ENCODE measurements at regions not wholly inside any gene's neighbourhood (a gene's known extent, or its start where the extent isn't known, plus 50 kb on each side); places are given as distances from the start of the nearest gene placed in this dataset.

GRCh38 chr6:112450663-112451062 lies 103.5 kb downstream of the RFPL4B start:
- Histone ChIP-seq H3K9me3 (ENCODE audit: control insufficient read depth, low read length) (no peaks in the 10 kb centered on the region), H3K27me3 (ENCODE audit: control insufficient read depth, insufficient read depth, low read length) (no peaks in the 10 kb centered on the region), H3K36me3 (ENCODE audit: control insufficient read depth, insufficient read depth, low read length) (no peaks in the 10 kb centered on the region), H3K9ac (no peak overlapping the region), H3K27ac (no peak overlapping the region), H3K4me1 (no peaks in the 10 kb centered on the region), H3K79me2 (no peaks in the 10 kb centered on the region), H3K4me3 (ENCODE audit: low read depth, low read length) (no peak overlapping the region), H3K4me2 (ENCODE audit: low read length) (no peak overlapping the region), H2AFZ (no peak overlapping the region)
- TF ChIP-seq CTCF (IDR thresholded peaks at IDR 0.05) = no peak

GRCh38 chr6:112457886-112458285 lies 110.8 kb downstream of the RFPL4B start:
- no peak overlapping the region for H2AFZ ChIP-seq
- no peak for TF ChIP-seq CTCF (IDR thresholded peaks at IDR 0.05)
- no peak overlapping the region for H3K4me2 ChIP-seq (ENCODE audit: low read length)
- no peaks in the 10 kb centered on the region for H3K9me3 ChIP-seq (ENCODE audit: control insufficient read depth, low read length)
- no peaks in the 10 kb centered on the region for H3K27me3 ChIP-seq (ENCODE audit: control insufficient read depth, insufficient read depth, low read length)
- H3K79me2 ChIP-seq = no peaks in the 10 kb centered on the region
- H3K9ac ChIP-seq = no peak overlapping the region
- H3K4me3 ChIP-seq (ENCODE audit: low read depth, low read length) = no peak overlapping the region
- no peaks in the 10 kb centered on the region for H3K4me1 ChIP-seq
- H3K36me3 ChIP-seq (ENCODE audit: control insufficient read depth, insufficient read depth, low read length) = no peaks in the 10 kb centered on the region
- no peak overlapping the region for H3K27ac ChIP-seq

- Histone ChIP-seq H3K4me3 (ENCODE audit: low read depth, low read length) (no peak overlapping the region), H3K79me2 (no peaks in the 10 kb centered on the region), H3K4me1 (no peaks in the 10 kb centered on the region), H3K36me3 (ENCODE audit: control insufficient read depth, insufficient read depth, low read length) (no peaks in the 10 kb centered on the region), H3K27me3 (ENCODE audit: control insufficient read depth, insufficient read depth, low read length) (no peaks in the 10 kb centered on the region), H3K9me3 (ENCODE audit: control insufficient read depth, low read length) (no peaks in the 10 kb centered on the region), H3K9ac (no peak overlapping the region), H3K4me2 (ENCODE audit: low read length) (no peak overlapping the region), H2AFZ (no peak overlapping the region), H3K27ac (no peak overlapping the region)
- TF ChIP-seq CTCF (IDR thresholded peaks at IDR 0.05) = no peak
Measured at GRCh38 chr6:112459758-112460304, 112.7 kb downstream of the RFPL4B start.

GRCh38 chr6:112464901-112465665 lies 118.0 kb downstream of the RFPL4B start:
- no peak overlapping the region for H3K4me2 ChIP-seq (ENCODE audit: low read length)
- H3K27ac ChIP-seq = no peak overlapping the region
- no peak overlapping the region for H2AFZ ChIP-seq
- H3K4me3 ChIP-seq (ENCODE audit: low read depth, low read length) = no peak overlapping the region
- H3K27me3 ChIP-seq (ENCODE audit: control insufficient read depth, insufficient read depth, low read length) = no peaks in the 10 kb centered on the region
- H3K36me3 ChIP-seq (ENCODE audit: control insufficient read depth, insufficient read depth, low read length) = no peaks in the 10 kb centered on the region
- H3K9ac ChIP-seq = no peak overlapping the region
- no peaks in the 10 kb centered on the region for H3K79me2 ChIP-seq
- no peak for TF ChIP-seq CTCF (IDR thresholded peaks at IDR 0.05)
- no peaks in the 10 kb centered on the region for H3K9me3 ChIP-seq (ENCODE audit: control insufficient read depth, low read length)
- no peaks in the 10 kb centered on the region for H3K4me1 ChIP-seq
